ENCODE measurements at regions not wholly inside any gene's neighbourhood (a gene's known extent, or its start where the extent isn't known, plus 50 kb on each side); places are given as distances from the start of the nearest gene placed in this dataset.
"Not testable (repeated sequence)": the region's sequence is repeated elsewhere in the genome, so short reads cannot be mapped to it uniquely, and the experiment has no call there.

DNA sequence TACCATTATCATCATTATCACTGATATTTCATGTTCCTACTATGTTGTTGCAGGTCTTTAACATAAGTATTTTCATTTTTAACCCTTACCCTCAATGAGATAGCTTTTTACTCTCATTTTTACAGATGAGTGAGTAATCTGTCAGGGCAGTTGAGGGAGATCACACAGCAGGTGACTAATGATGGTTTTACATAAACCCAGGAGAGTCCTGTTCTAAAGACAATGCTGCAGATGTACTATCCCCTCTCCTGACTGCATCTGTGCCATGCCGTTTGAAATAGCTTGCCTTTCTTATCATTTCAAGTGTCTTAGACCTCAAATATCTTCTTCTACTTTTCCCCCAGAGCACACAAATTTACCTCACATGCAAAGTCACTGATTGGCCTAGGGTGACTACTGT, 1552.1 kb upstream of the SEL1L start (continued):
- TF ChIP-seq KDM1A (IDR thresholded peaks at IDR 0.05; ENCODE audit: low read depth) = no peak

- H3K4me3 ChIP-seq; H3K4me2 ChIP-seq; ATAC-seq; CTCF ChIA-PET; FAIRE-seq; H3K4me1 ChIP-seq; POLR2A ChIA-PET; H3K27ac ChIP-seq; H3K9me3 ChIP-seq; DNase-seq (ENCODE audit: low read depth in 1 of 2, low spot score in 1 of 2): not testable (repeated sequence)
- WGBS (ENCODE audit: missing lambda C conversion rate) = 57% methylated on average over 19 of the region's 47 CpGs
Observed at GRCh38 chr14:83091991-83092956, 1558.6 kb upstream of the SEL1L start.

- Histone ChIP-seq H3K4me3 (no peak overlapping the region), H3K4me2 (no peak overlapping the region), H3K9me3 (no peaks in the 10 kb centered on the region; the same call in 2 of the 3 replicates), H3K4me1 (no peaks in the 10 kb centered on the region), H3K27ac (no peak overlapping the region)
- TF ChIP-seq HDAC2 (IDR thresholded peaks at IDR 0.05) (no peak), MAX (IDR thresholded peaks at IDR 0.05) (no peak), RNF2 (IDR thresholded peaks at IDR 0.05; ENCODE audit: borderline replicate concordance, low read depth) (no peak), TFCP2L1 (CRISPR knock-in tag; IDR thresholded peaks at IDR 0.05) (no peak), REST (IDR thresholded peaks at IDR 0.05) (no peak), ZSCAN20 (CRISPR knock-in tag; IDR thresholded peaks at IDR 0.05) (no peak), NFE2L2 (conservative IDR thresholded peaks at IDR 0.05; ENCODE audit: low read length) (no peak), EP300 (IDR thresholded peaks at IDR 0.05) (no peak), PHF8 (IDR thresholded peaks at IDR 0.05; ENCODE audit: borderline replicate concordance, low read depth) (no peak), HEYL (CRISPR knock-in tag; IDR thresholded peaks at IDR 0.05) (no peak), ZFP36 (IDR thresholded peaks at IDR 0.05; ENCODE audit: borderline replicate concordance, partially characterized antibody) (no peak)
- TF ChIP-seq, protein P1, sequence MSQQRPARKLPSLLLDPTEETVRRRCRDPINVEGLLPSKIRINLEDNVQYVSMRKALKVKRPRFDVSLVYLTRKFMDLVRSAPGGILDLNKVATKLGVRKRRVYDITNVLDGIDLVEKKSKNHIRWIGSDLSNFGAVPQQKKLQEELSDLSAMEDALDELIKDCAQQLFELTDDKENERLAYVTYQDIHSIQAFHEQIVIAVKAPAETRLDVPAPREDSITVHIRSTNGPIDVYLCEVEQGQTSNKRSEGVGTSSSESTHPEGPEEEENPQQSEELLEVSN (IDR thresholded peaks at IDR 0.05; ENCODE audit: borderline replicate concordance, low read depth) = no peak
- TF ChIP-seq, protein P2, sequence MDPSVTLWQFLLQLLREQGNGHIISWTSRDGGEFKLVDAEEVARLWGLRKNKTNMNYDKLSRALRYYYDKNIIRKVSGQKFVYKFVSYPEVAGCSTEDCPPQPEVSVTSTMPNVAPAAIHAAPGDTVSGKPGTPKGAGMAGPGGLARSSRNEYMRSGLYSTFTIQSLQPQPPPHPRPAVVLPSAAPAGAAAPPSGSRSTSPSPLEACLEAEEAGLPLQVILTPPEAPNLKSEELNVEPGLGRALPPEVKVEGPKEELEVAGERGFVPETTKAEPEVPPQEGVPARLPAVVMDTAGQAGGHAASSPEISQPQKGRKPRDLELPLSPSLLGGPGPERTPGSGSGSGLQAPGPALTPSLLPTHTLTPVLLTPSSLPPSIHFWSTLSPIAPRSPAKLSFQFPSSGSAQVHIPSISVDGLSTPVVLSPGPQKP (IDR thresholded peaks at IDR 0.05; ENCODE audit: low read depth, low read length) = no peak
- TF ChIP-seq, protein P3, sequence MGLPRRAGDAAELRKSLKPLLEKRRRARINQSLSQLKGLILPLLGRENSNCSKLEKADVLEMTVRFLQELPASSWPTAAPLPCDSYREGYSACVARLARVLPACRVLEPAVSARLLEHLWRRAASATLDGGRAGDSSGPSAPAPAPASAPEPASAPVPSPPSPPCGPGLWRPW (IDR thresholded peaks at IDR 0.05) = no peak
- ChIA-PET POLR2A (no interaction called here), CTCF (no interaction called here)
- no peak for FAIRE-seq
- no peak for DNase-seq (ENCODE audit: low read depth in 1 of 2, low spot score in 1 of 2)
- WGBS (ENCODE audit: missing lambda C conversion rate) = 0% methylated on average over 1 of the region's 1 CpG
- ATAC-seq = no peak
Observed at GRCh38 chr14:83096092-83096491, 1562.4 kb upstream of the SEL1L start.
